IMR-90 (cell line): ENCODE measurements at regions not wholly inside any gene's neighbourhood (a gene's known extent, or its start where the extent isn't known, plus 50 kb on each side); places are given as distances from the start of the nearest gene placed in this dataset.

ENCODE experiments used
- ATAC-seq: fragments of 200-7000 bp; cut with Tn5 transposase; 2 replicates; pipeline ENCODE4 v1.9.1; 2020; ENCODE audit warnings: low read depth, mild to moderate bottlenecking, moderate library complexity
- BruUV-seq: library from RNA; stranded (reverse); fragments of 400-500 nt; replicated peaks from 2 replicates; lab custom pipeline; 2021; lab: Mats Ljungman, UMichigan
- CTCF ChIA-PET: fragments of 300-600 bp; formaldehyde crosslinking; extraction: SDS; loops from one replicate; lab custom pipeline; 2021; ENCODE audit warnings: antibody characterized with exemption; lab: Yijun Ruan, JAX
- POLR2A ChIA-PET: fragments of 300-600 bp; sonication (Branson Sonifier 250); formaldehyde crosslinking; loops from one replicate; lab custom pipeline; 2022; ENCODE audit warnings: antibody characterized with exemption; ENCODE audit not compliant: unreplicated experiment; lab: Charles Lee
- DNase-seq: peaks from one replicate; pipeline ENCODE4 v3.0.0; 2013
- H2AFZ ChIP-seq: replicated peaks from 2 replicates; pipeline ENCODE3; 2013; ENCODE audit warnings: low read length, mild to moderate bottlenecking; ENCODE audit not compliant: poor library complexity
- H2AK5ac ChIP-seq: 2 replicates; pipeline ENCODE4 v1.6.1; 2013; ENCODE audit warnings: low read depth, low read length, inconsistent platforms
- H2AK9ac ChIP-seq: replicated peaks from 2 replicates; pipeline ENCODE3; 2013; ENCODE audit warnings: mild to moderate bottlenecking, low read depth, low read length, moderate library complexity; ENCODE audit not compliant: poor library complexity
- H2BK120ac ChIP-seq: 2 replicates; pipeline ENCODE4 v1.6.1; 2013; ENCODE audit warnings: low read depth, low read length, inconsistent platforms
- H2BK15ac ChIP-seq: 3 replicates; pipeline ENCODE4 v1.6.1; 2013; ENCODE audit warnings: low read depth, low read length, inconsistent platforms
- H2BK20ac ChIP-seq: 2 replicates; pipeline ENCODE4 v1.6.1; 2013; ENCODE audit warnings: low read depth, mild to moderate bottlenecking, inconsistent platforms, low read length, moderate library complexity
- H2BK5ac ChIP-seq: 2 replicates; pipeline ENCODE4 v1.6.1; 2013; ENCODE audit warnings: mild to moderate bottlenecking, low read depth, low read length, inconsistent platforms; ENCODE audit not compliant: poor library complexity, severe bottlenecking
- H3K14ac ChIP-seq: replicated peaks from 2 replicates; pipeline ENCODE4 v1.6.1; 2013; ENCODE audit warnings: low read depth, low read length, inconsistent platforms
- H3K18ac ChIP-seq: 2 replicates; pipeline ENCODE4 v1.6.1; 2013; ENCODE audit warnings: low read depth, low read length, control low read depth
- H3K23ac ChIP-seq: 2 replicates; pipeline ENCODE4 v1.6.1; 2013; ENCODE audit warnings: low read depth, low read length, inconsistent platforms
- H3K27ac ChIP-seq: 2 replicates; pipeline ENCODE4 v1.5.1; 2013; ENCODE audit warnings: mild to moderate bottlenecking, control low read depth, low read length; ENCODE audit not compliant: insufficient read depth
- H3K27me3 ChIP-seq: 2 replicates; pipeline ENCODE4 v1.6.1; 2013; ENCODE audit warnings: low read length; ENCODE audit not compliant: control insufficient read depth, insufficient read depth
- H3K36me3 ChIP-seq: 2 replicates; pipeline ENCODE4 v1.6.1; 2013; ENCODE audit warnings: low read length, mixed read lengths; ENCODE audit not compliant: control insufficient read depth, insufficient read depth
- H3K4ac ChIP-seq: 2 replicates; pipeline ENCODE4 v1.6.1; 2013; ENCODE audit warnings: low read depth, low read length, inconsistent platforms
- H3K4me1 ChIP-seq: 2 replicates; pipeline ENCODE4 v1.6.1; 2013; ENCODE audit warnings: low read length, mixed read lengths; ENCODE audit not compliant: control insufficient read depth, insufficient read depth
- H3K4me2 ChIP-seq: 2 replicates; pipeline ENCODE4 v1.6.1; 2013; ENCODE audit warnings: low read depth, mild to moderate bottlenecking, control low read depth, low read length, moderate library complexity
- H3K4me3 ChIP-seq: 2 replicates; pipeline ENCODE4 v1.5.1; 2013; ENCODE audit warnings: low read depth, mild to moderate bottlenecking, control low read depth, low read length, moderate library complexity; ENCODE audit not compliant: insufficient read depth
- H3K56ac ChIP-seq: 2 replicates; pipeline ENCODE4 v1.6.1; 2013; ENCODE audit warnings: low read length, inconsistent platforms; ENCODE audit not compliant: insufficient read depth; ENCODE audit errors: extremely low read depth
- H3K79me1 ChIP-seq, 2 experiments: 2 replicates each; pipeline ENCODE4 v1.6.1; 2013; ENCODE audit warnings: low read length in 2 of 2, inconsistent platforms in 1 of 2, low read depth in 1 of 2
- H3K9ac ChIP-seq: 2 replicates; pipeline ENCODE4 v1.6.1; 2013; ENCODE audit warnings: low read depth, low read length, control low read depth
- H3K9me1 ChIP-seq: 2 replicates; pipeline ENCODE4 v1.6.1; 2013; ENCODE audit warnings: low read length, inconsistent platforms; ENCODE audit not compliant: insufficient read depth
- H3K9me3 ChIP-seq: 2 replicates; pipeline ENCODE4 v1.6.1; 2013; ENCODE audit warnings: low read length; ENCODE audit not compliant: control insufficient read depth, insufficient read depth
- H4K20me1 ChIP-seq: 2 replicates; pipeline ENCODE4 v1.6.1; 2013; ENCODE audit warnings: low read length, inconsistent platforms; ENCODE audit not compliant: insufficient read depth
- H4K5ac ChIP-seq: 2 replicates; pipeline ENCODE4 v1.6.1; 2013; ENCODE audit warnings: mild to moderate bottlenecking, low read depth, low read length, control low read depth
- H4K8ac ChIP-seq, 2 experiments: 2 replicates each; pipeline ENCODE4 v1.6.1; 2013; ENCODE audit warnings: low read depth in 2 of 2, low read length in 2 of 2, control low read depth in 1 of 2, inconsistent platforms in 1 of 2
- H4K91ac ChIP-seq: 2 replicates; pipeline ENCODE4 v1.6.1; 2013; ENCODE audit warnings: low read depth, low read length, inconsistent platforms; ENCODE audit not compliant: insufficient read depth
- BHLHE40 ChIP-seq: fragments of 150-350 bp; IDR thresholded peaks from 2 replicates; pipeline ENCODE4 v1.6.1; 2016; ENCODE audit warnings: mild to moderate bottlenecking, low read depth, low read length
- CEBPB ChIP-seq: IDR thresholded peaks from 2 replicates; pipeline ENCODE4 v1.6.1; 2012; ENCODE audit warnings: low read depth, low read length, improper control_type of control experiment
- CHD1 ChIP-seq: IDR thresholded peaks from 2 replicates; pipeline ENCODE4 v1.6.1; 2012; ENCODE audit warnings: low read depth, low read length, improper control_type of control experiment
- FOS ChIP-seq: fragments of 150-350 bp; IDR thresholded peaks from 2 replicates; pipeline ENCODE4 v1.6.1; 2016; ENCODE audit warnings: low read depth, low read length
- MAFK ChIP-seq: IDR thresholded peaks from 2 replicates; pipeline ENCODE4 v1.6.1; 2012; ENCODE audit warnings: low read depth, low read length, improper control_type of control experiment
- MAZ ChIP-seq: IDR thresholded peaks from 2 replicates; pipeline ENCODE4 v1.6.1; 2012; ENCODE audit warnings: low read depth, mild to moderate bottlenecking, low read length, improper control_type of control experiment, moderate library complexity, borderline replicate concordance
- MXI1 ChIP-seq: IDR thresholded peaks from 2 replicates; pipeline ENCODE4 v1.6.1; 2012; ENCODE audit warnings: low read depth, mild to moderate bottlenecking, low read length, moderate library complexity, borderline replicate concordance
- NFE2L2 ChIP-seq: fragments of 150-350 bp; IDR thresholded peaks from 2 replicates; pipeline ENCODE4 v1.6.1; 2016; ENCODE audit warnings: low read depth, mild to moderate bottlenecking, low read length
- POLR2A ChIP-seq: IDR thresholded peaks from 2 replicates; pipeline ENCODE4 v1.6.1; 2012; ENCODE audit warnings: mild to moderate bottlenecking, low read depth, low read length
- RAD21 ChIP-seq: IDR thresholded peaks from 2 replicates; pipeline ENCODE4 v1.6.1; 2012; ENCODE audit warnings: low read length, improper control_type of control experiment
- RCOR1 ChIP-seq: IDR thresholded peaks from 2 replicates; pipeline ENCODE4 v1.6.1; 2012; ENCODE audit warnings: mild to moderate bottlenecking, low read length, improper control_type of control experiment; ENCODE audit not compliant: insufficient replicate concordance
- RFX5 ChIP-seq: IDR thresholded peaks from 2 replicates; pipeline ENCODE4 v1.8.0; 2012; ENCODE audit warnings: low read depth, mild to moderate bottlenecking, low read length, moderate library complexity
- SMC3 ChIP-seq: fragments of 150-350 bp; IDR thresholded peaks from 2 replicates; pipeline ENCODE4 v1.6.1; 2016; ENCODE audit warnings: low read depth, mild to moderate bottlenecking, antibody characterized with exemption, low read length, moderate library complexity
- WGBS, 2 experiments: methylation state at CpG; one replicate each; pipeline versions ENCODE4 v1.1.5 to v1.1.7; 2013; ENCODE audit warnings: missing lambda C conversion rate in 2 of 2; ENCODE audit not compliant: insufficient read length in 1 of 2; ENCODE audit errors: extremely low coverage in 2 of 2; 5-methylcytosine and 5-hydroxymethylcytosine counted together
- dilution Hi-C: fragments of 300-500 bp; cut with HindIII; formaldehyde crosslinking; loops from one replicate; pipeline ENCODE4 v1.14.3; 2018; ENCODE audit warnings: low sequenced_read_pairs; ENCODE audit not compliant: unreplicated experiment
- in situ Hi-C: fragments of 300-500 bp; cut with MboI; formaldehyde crosslinking; loops from 3 replicates; pipeline ENCODE4 v1.14.3; 2019; ENCODE audit warnings: low sequenced_read_pairs, inconsistent platforms, mixed read lengths
- intact Hi-C: fragments of 100-400 bp; cut with micrococcal nuclease; formaldehyde crosslinking; loops from 2 replicates; pipeline ENCODE4 v1.10.0; 2022
- TF ChIP-seq, protein P1 (sequence below): conservative IDR thresholded peaks from 2 replicates; pipeline ENCODE4 v1.5.1; 2012; ENCODE audit warnings: mild to moderate bottlenecking, low read depth, low read length, improper control_type of control experiment
- TF ChIP-seq, protein P2 (sequence below): fragments of 150-350 bp; IDR thresholded peaks from 2 replicates; pipeline ENCODE4 v1.6.1; 2017; ENCODE audit warnings: mild to moderate bottlenecking, antibody characterized with exemption, low read length, low read depth
- TF ChIP-seq, protein P3 (sequence below): fragments of 150-350 bp; IDR thresholded peaks from 2 replicates; pipeline ENCODE4 v1.6.1; 2016; ENCODE audit warnings: low read depth, mild to moderate bottlenecking, low read length, moderate library complexity, borderline replicate concordance

DNA sequence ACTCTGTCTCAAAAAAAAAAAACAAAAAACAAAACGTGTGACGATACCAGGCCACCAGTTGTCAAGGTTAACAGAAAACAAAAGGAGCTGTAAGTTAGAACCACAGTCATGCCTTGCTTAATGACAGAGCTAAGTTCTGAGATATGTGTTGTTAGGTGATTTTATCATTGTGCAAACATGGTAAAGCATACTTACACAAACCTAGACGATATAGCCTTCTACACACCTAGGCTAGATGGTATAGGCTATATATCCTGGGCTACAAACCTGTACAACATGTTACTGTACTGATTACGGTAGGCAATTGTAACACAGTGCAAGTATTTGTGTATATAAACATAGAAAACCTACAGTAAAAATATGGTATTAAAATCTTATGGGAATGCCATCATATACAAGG, 564.2 kb downstream of the HTR7 start:
- Histone ChIP-seq H3K4ac (no peak overlapping the region), H3K27me3 (no peaks in the 10 kb centered on the region), H2BK15ac (no peak overlapping the region), H3K14ac (no peak overlapping the region), H4K8ac (no peak overlapping the region), H2AK9ac (no peak overlapping the region), H3K18ac (no peak overlapping the region), H3K4me3 (no peak overlapping the region), H3K27ac (no peak overlapping the region), H3K79me1 (no peaks in the 10 kb centered on the region), H3K36me3 (no peaks in the 10 kb centered on the region), H3K4me1 (peaks cover 1% of the 10 kb centered on the region; the same call in 1 of the 2 replicates), H2AFZ (no peak overlapping the region), H3K9me1 (no peaks in the 10 kb centered on the region; the same call in 1 of the 2 replicates), H2BK20ac (no peak overlapping the region), H3K9ac (no peak overlapping the region), H3K23ac (no peak overlapping the region), H4K5ac (no peak overlapping the region), H2AK5ac (no peak overlapping the region), H3K56ac (no peak overlapping the region), H4K20me1 (no peaks in the 10 kb centered on the region), H2BK5ac (no peak overlapping the region), H3K9me3 (no peaks in the 10 kb centered on the region), H2BK120ac (no peak overlapping the region), H4K91ac (no peak overlapping the region), H3K4me2 (no peak overlapping the region)
- BruUV-seq, result no TSS peak
- no peak for DNase-seq
- no peak for ATAC-seq
- CTCF ChIA-PET, result interaction anchor here (1.2 kb wide), 1 partner anchor 299 kb away, joined by 4 read pairs; no protein-coding TSS in a partner anchor
- TF ChIP-seq CEBPB, result no peak
- TF ChIP-seq SMC3, result no peak
- TF ChIP-seq NFE2L2, result no peak
- TF ChIP-seq RAD21, result no peak
- TF ChIP-seq RFX5, result no peak
- no peak for TF ChIP-seq CHD1
- no peak for TF ChIP-seq POLR2A
- no peak for TF ChIP-seq BHLHE40
- TF ChIP-seq FOS, result no peak
- no peak for TF ChIP-seq RCOR1
- TF ChIP-seq, protein P1, sequence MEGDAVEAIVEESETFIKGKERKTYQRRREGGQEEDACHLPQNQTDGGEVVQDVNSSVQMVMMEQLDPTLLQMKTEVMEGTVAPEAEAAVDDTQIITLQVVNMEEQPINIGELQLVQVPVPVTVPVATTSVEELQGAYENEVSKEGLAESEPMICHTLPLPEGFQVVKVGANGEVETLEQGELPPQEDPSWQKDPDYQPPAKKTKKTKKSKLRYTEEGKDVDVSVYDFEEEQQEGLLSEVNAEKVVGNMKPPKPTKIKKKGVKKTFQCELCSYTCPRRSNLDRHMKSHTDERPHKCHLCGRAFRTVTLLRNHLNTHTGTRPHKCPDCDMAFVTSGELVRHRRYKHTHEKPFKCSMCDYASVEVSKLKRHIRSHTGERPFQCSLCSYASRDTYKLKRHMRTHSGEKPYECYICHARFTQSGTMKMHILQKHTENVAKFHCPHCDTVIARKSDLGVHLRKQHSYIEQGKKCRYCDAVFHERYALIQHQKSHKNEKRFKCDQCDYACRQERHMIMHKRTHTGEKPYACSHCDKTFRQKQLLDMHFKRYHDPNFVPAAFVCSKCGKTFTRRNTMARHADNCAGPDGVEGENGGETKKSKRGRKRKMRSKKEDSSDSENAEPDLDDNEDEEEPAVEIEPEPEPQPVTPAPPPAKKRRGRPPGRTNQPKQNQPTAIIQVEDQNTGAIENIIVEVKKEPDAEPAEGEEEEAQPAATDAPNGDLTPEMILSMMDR, result no peak
- TF ChIP-seq MAZ, result no peak
- TF ChIP-seq, protein P2, sequence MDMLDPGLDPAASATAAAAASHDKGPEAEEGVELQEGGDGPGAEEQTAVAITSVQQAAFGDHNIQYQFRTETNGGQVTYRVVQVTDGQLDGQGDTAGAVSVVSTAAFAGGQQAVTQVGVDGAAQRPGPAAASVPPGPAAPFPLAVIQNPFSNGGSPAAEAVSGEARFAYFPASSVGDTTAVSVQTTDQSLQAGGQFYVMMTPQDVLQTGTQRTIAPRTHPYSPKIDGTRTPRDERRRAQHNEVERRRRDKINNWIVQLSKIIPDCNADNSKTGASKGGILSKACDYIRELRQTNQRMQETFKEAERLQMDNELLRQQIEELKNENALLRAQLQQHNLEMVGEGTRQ, result no peak
- no peak for TF ChIP-seq MAFK
- TF ChIP-seq, protein P3, sequence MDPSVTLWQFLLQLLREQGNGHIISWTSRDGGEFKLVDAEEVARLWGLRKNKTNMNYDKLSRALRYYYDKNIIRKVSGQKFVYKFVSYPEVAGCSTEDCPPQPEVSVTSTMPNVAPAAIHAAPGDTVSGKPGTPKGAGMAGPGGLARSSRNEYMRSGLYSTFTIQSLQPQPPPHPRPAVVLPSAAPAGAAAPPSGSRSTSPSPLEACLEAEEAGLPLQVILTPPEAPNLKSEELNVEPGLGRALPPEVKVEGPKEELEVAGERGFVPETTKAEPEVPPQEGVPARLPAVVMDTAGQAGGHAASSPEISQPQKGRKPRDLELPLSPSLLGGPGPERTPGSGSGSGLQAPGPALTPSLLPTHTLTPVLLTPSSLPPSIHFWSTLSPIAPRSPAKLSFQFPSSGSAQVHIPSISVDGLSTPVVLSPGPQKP, result no peak
- TF ChIP-seq MXI1, result no peak
- intact Hi-C loops (no loop called here), dilution Hi-C loops (no loop called here), in situ Hi-C loops (no loop called here)
- POLR2A ChIA-PET, result no interaction called here
- no CpG with 5 or more reads among the region's 4 CpGs for WGBS, 2 experiments
